A673 (cell line): ENCODE measurements at regions not wholly inside any gene's neighbourhood (a gene's known extent, or its start where the extent isn't known, plus 50 kb on each side); places are given as distances from the start of the nearest gene placed in this dataset.

Source experiments
- BruUV-seq: library from RNA; stranded (reverse); fragments of 400-500 nt; replicated peaks from 2 replicates; lab custom pipeline; 2021; lab: Mats Ljungman, UMichigan
- CTCF ChIA-PET: fragments of 300-600 bp; sonication (Branson Sonifier 250); formaldehyde crosslinking; loops from one replicate; lab custom pipeline; 2022; ENCODE audit warnings: antibody characterized with exemption; lab: Charles Lee
- POLR2A ChIA-PET: fragments of 300-600 bp; sonication (Branson Sonifier 250); formaldehyde crosslinking; loops from one replicate; lab custom pipeline; 2022; ENCODE audit warnings: antibody characterized with exemption; ENCODE audit not compliant: low non-redundant PET; lab: Charles Lee
- DNase-seq: peaks from one replicate; pipeline ENCODE4 v3.0.0-alpha.2; 2015; ENCODE audit warnings: low spot score
- H3K27ac ChIP-seq: fragments of 200-600 bp; sonication (generic); 2 replicates; pipeline ENCODE4 v1.5.1; 2016; ENCODE audit warnings: mixed run types, low read depth, mild to moderate bottlenecking, mixed read lengths, antibody characterized with exemption, low read length; ENCODE audit not compliant: poor library complexity, severe bottlenecking
- H3K27me3 ChIP-seq: fragments of 200-600 bp; sonication (generic); replicated peaks from 2 replicates; pipeline ENCODE4 v1.6.1; 2017; ENCODE audit warnings: mixed run types, low read depth, mild to moderate bottlenecking, mixed read lengths, antibody characterized with exemption, low read length; ENCODE audit not compliant: insufficient read depth, poor library complexity
- H3K36me3 ChIP-seq: fragments of 200-600 bp; sonication (generic); 2 replicates; pipeline ENCODE4 v1.6.1; 2016; ENCODE audit warnings: mixed run types, mild to moderate bottlenecking, mixed read lengths, antibody characterized with exemption, low read length; ENCODE audit not compliant: insufficient read depth, poor library complexity, severe bottlenecking
- H3K4me1 ChIP-seq: fragments of 200-600 bp; sonication (generic); 2 replicates; pipeline ENCODE4 v1.6.1; 2017; ENCODE audit warnings: mixed run types, mild to moderate bottlenecking, mixed read lengths, antibody characterized with exemption, low read length; ENCODE audit not compliant: insufficient read depth, poor library complexity, severe bottlenecking
- H3K4me3 ChIP-seq: fragments of 200-600 bp; sonication (generic); 2 replicates; pipeline ENCODE4 v1.5.1; 2016; ENCODE audit warnings: low read depth, mixed run types, mild to moderate bottlenecking, mixed read lengths, low read length; ENCODE audit not compliant: poor library complexity, severe bottlenecking
- H3K9me3 ChIP-seq: fragments of 200-600 bp; sonication (generic); 2 replicates; pipeline ENCODE4 v1.6.1; 2016; ENCODE audit warnings: mixed run types, low read depth, mild to moderate bottlenecking, mixed read lengths, antibody characterized with exemption, low read length; ENCODE audit not compliant: poor library complexity, severe bottlenecking
- CTCF ChIP-seq: fragments of 300-800, 200-600 bp; sonication (generic); conservative IDR thresholded peaks from 2 replicates; pipeline ENCODE4 v1.5.1; 2017; ENCODE audit warnings: low read depth, mild to moderate bottlenecking, antibody characterized with exemption, low read length, moderate library complexity, mixed read lengths
- EZH2 ChIP-seq: fragments of 200-600 bp; sonication (generic); IDR thresholded peaks from 2 replicates; pipeline ENCODE4 v1.6.1; 2017; ENCODE audit warnings: borderline replicate concordance, low read depth, mild to moderate bottlenecking, mixed read lengths, antibody characterized with exemption, low read length; ENCODE audit not compliant: poor library complexity, severe bottlenecking
- intact Hi-C: fragments of 100-400 bp; cut with micrococcal nuclease; formaldehyde crosslinking; loops from one replicate; pipeline ENCODE4 v1.10.0; 2022; ENCODE audit not compliant: unreplicated experiment

GRCh38 chr2:235325151-235325550 lies 168.7 kb upstream of the AGAP1 start:
- Histone ChIP-seq H3K27ac (no peak overlapping the region), H3K36me3 (no peaks in the 10 kb centered on the region), H3K27me3 (no peaks in the 10 kb centered on the region), H3K9me3 (no peaks in the 10 kb centered on the region), H3K4me3 (no peak overlapping the region), H3K4me1 (no peaks in the 10 kb centered on the region)
- TF ChIP-seq CTCF (no peak), EZH2 (no peak)
- ChIA-PET POLR2A (no interaction called here), CTCF (no interaction called here)
- intact Hi-C loops = no loop called here
- BruUV-seq = no TSS peak
- DNase-seq = no peak

GRCh38 chr2:235328991-235329390 lies 164.9 kb upstream of the AGAP1 start:
- Histone ChIP-seq H3K9me3 (no peaks in the 10 kb centered on the region), H3K27me3 (no peaks in the 10 kb centered on the region), H3K4me1 (no peaks in the 10 kb centered on the region), H3K36me3 (no peaks in the 10 kb centered on the region), H3K27ac (no peak overlapping the region), H3K4me3 (no peak overlapping the region)
- intact Hi-C loops = no loop called here
- CTCF ChIA-PET = no interaction called here
- no peak for DNase-seq
- POLR2A ChIA-PET = no interaction called here
- TF ChIP-seq EZH2 = no peak
- no peak for TF ChIP-seq CTCF
- BruUV-seq = no TSS peak

GRCh38 chr2:235330775-235331451 lies 162.9 kb upstream of the AGAP1 start:
- intact Hi-C loops = no loop called here
- no TSS peak for BruUV-seq
- Histone ChIP-seq H3K4me1 (no peaks in the 10 kb centered on the region), H3K27me3 (no peaks in the 10 kb centered on the region), H3K9me3 (no peaks in the 10 kb centered on the region), H3K27ac (no peak overlapping the region), H3K4me3 (no peak overlapping the region), H3K36me3 (no peaks in the 10 kb centered on the region)
- CTCF ChIA-PET = no interaction called here
- TF ChIP-seq CTCF = no peak
- TF ChIP-seq EZH2 = no peak
- POLR2A ChIA-PET = no interaction called here
- peak; percentile 82 for DNase-seq
